ENCODE measurements at regions not wholly inside any gene's neighbourhood (a gene's known extent, or its start where the extent isn't known, plus 50 kb on each side); places are given as distances from the start of the nearest gene placed in this dataset.

- H3K4me3 ChIP-seq (ENCODE audit: low read depth, low read length): no peak overlapping the region
- no peak for DNase-seq (ENCODE audit: low read depth)
- no peaks in the 10 kb centered on the region for H3K36me3 ChIP-seq (ENCODE audit: control insufficient read depth, insufficient read depth, low read length)
- TF ChIP-seq, protein P1, sequence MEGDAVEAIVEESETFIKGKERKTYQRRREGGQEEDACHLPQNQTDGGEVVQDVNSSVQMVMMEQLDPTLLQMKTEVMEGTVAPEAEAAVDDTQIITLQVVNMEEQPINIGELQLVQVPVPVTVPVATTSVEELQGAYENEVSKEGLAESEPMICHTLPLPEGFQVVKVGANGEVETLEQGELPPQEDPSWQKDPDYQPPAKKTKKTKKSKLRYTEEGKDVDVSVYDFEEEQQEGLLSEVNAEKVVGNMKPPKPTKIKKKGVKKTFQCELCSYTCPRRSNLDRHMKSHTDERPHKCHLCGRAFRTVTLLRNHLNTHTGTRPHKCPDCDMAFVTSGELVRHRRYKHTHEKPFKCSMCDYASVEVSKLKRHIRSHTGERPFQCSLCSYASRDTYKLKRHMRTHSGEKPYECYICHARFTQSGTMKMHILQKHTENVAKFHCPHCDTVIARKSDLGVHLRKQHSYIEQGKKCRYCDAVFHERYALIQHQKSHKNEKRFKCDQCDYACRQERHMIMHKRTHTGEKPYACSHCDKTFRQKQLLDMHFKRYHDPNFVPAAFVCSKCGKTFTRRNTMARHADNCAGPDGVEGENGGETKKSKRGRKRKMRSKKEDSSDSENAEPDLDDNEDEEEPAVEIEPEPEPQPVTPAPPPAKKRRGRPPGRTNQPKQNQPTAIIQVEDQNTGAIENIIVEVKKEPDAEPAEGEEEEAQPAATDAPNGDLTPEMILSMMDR (IDR thresholded peaks at IDR 0.05; ENCODE audit: insufficient read depth, low read length, poor library complexity, severe bottlenecking): no peak
- H3K27me3 ChIP-seq (ENCODE audit: control insufficient read depth, insufficient read depth, low read length): no peaks in the 10 kb centered on the region
Measured at GRCh38 chr10:30738416-30738815, 108.9 kb upstream of the LYZL2 start.

DNA sequence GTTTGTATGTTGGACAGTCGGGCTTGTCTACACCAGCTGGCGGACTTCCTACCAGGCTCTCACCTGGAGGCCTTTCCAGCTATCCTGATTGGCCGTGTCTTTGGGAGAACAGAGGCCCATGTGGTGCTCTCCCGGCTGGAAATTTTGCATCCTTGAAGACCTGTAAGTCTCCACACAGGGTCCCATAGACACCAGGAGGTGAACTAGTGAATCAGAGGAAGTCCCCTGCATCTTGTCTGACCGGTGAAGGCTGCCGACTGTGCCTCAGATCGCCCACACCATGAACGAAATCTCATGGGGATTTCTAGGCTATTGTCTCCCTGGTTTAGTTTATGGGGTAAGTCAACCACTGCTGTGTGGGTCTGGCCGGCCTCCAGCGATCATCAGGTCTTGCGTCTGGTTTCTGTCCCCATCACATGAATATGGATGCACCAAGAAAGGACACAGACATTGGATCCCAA, 108.4 kb upstream of the LYZL2 start:
- Histone ChIP-seq H3K4me3 (ENCODE audit: low read depth, low read length) (no peak overlapping the region), H3K27me3 (ENCODE audit: control insufficient read depth, insufficient read depth, low read length) (no peaks in the 10 kb centered on the region), H3K36me3 (ENCODE audit: control insufficient read depth, insufficient read depth, low read length) (no peaks in the 10 kb centered on the region)
- TF ChIP-seq, protein P1 (IDR thresholded peaks at IDR 0.05; ENCODE audit: insufficient read depth, low read length, poor library complexity, severe bottlenecking): no peak
- DNase-seq (ENCODE audit: low read depth): no peak

- H3K4me3 ChIP-seq (ENCODE audit: low read depth, low read length): no peak overlapping the region
- no peaks in the 10 kb centered on the region for H3K27me3 ChIP-seq (ENCODE audit: control insufficient read depth, insufficient read depth, low read length)
- TF ChIP-seq, protein P1 (IDR thresholded peaks at IDR 0.05; ENCODE audit: insufficient read depth, low read length, poor library complexity, severe bottlenecking): no peak
- peak; percentile 99 for DNase-seq (ENCODE audit: low read depth)
- H3K36me3 ChIP-seq (ENCODE audit: control insufficient read depth, insufficient read depth, low read length): no peaks in the 10 kb centered on the region
Measured at GRCh38 chr10:30736685-30737232, 107.2 kb upstream of the LYZL2 start.

GRCh38 chr10:30734901-30735300, 105.3 kb upstream of the LYZL2 start:
- H3K4me3 ChIP-seq (ENCODE audit: low read depth, low read length): no peak overlapping the region
- DNase-seq (ENCODE audit: low read depth): no peak
- H3K36me3 ChIP-seq (ENCODE audit: control insufficient read depth, insufficient read depth, low read length): no peaks in the 10 kb centered on the region
- no peaks in the 10 kb centered on the region for H3K27me3 ChIP-seq (ENCODE audit: control insufficient read depth, insufficient read depth, low read length)
- TF ChIP-seq, protein P1 (IDR thresholded peaks at IDR 0.05; ENCODE audit: insufficient read depth, low read length, poor library complexity, severe bottlenecking): no peak

GRCh38 chr10:30732671-30733070, 103.1 kb upstream of the LYZL2 start:
- Histone ChIP-seq H3K36me3 (ENCODE audit: control insufficient read depth, insufficient read depth, low read length) (no peaks in the 10 kb centered on the region), H3K4me3 (ENCODE audit: low read depth, low read length) (no peak overlapping the region), H3K27me3 (ENCODE audit: control insufficient read depth, insufficient read depth, low read length) (no peaks in the 10 kb centered on the region)
- TF ChIP-seq, protein P1 (IDR thresholded peaks at IDR 0.05; ENCODE audit: insufficient read depth, low read length, poor library complexity, severe bottlenecking): no peak
- DNase-seq (ENCODE audit: low read depth): no peak

DNA sequence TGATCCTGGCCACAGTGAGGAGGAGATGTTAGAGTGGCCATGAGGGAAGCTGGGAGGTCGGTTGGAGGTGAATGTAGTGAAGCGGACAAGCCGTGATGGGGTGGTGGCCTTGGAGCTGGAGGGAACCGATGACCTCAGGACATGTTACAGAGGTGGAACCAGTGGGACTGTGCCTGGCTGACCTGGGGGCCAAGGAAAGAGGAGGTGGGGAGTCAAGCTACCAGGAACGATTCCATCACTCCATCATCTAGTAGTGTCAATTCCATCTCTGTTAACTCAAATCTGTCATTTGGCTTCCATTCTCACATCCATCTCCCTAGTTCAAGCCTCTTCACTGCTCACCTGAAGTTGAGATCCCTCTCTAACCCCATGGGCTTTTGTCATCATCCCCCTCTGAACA, 102.4 kb upstream of the LYZL2 start:
- Histone ChIP-seq H3K4me3 (ENCODE audit: low read depth, low read length) (no peak overlapping the region), H3K36me3 (ENCODE audit: control insufficient read depth, insufficient read depth, low read length) (no peaks in the 10 kb centered on the region), H3K27me3 (ENCODE audit: control insufficient read depth, insufficient read depth, low read length) (no peaks in the 10 kb centered on the region)
- DNase-seq (ENCODE audit: low read depth): no peak
- TF ChIP-seq, protein P1 (IDR thresholded peaks at IDR 0.05; ENCODE audit: insufficient read depth, low read length, poor library complexity, severe bottlenecking): no peak

Data from kidney epithelial cell (primary cell).